ENCODE measurements at regions not wholly inside any gene's neighbourhood (a gene's known extent, or its start where the extent isn't known, plus 50 kb on each side); places are given as distances from the start of the nearest gene placed in this dataset.

- TF ChIP-seq CTCF (IDR thresholded peaks at IDR 0.05) (no peak), POLR2A (IDR thresholded peaks at IDR 0.05) (no peak)
Measured at GRCh38 chr1:56395776-56396175, 183.6 kb downstream of the PLPP3 start.
